Osteocyte (in vitro differentiated cells): ENCODE measurements at regions not wholly inside any gene's neighbourhood (a gene's known extent, or its start where the extent isn't known, plus 50 kb on each side); places are given as distances from the start of the nearest gene placed in this dataset.
"Not testable (repeated sequence)": the region's sequence is repeated elsewhere in the genome, so short reads cannot be mapped to it uniquely, and the experiment has no call there.

Source experiments
- DNase-seq: peaks from one replicate; pipeline ENCODE4 v3.0.0; 2021; ENCODE audit warnings: mixed read lengths; ENCODE audit not compliant: unreplicated experiment; ENCODE audit errors: extremely low spot score
- H3K27ac Mint-ChIP-seq: one replicate; pipeline ENCODE4 v1.8.0; 2021; ENCODE audit warnings: mild to moderate bottlenecking, mixed read lengths; ENCODE audit not compliant: unreplicated experiment
- H3K27me3 Mint-ChIP-seq: one replicate; pipeline ENCODE4 v1.8.0; 2021; ENCODE audit warnings: mixed read lengths; ENCODE audit not compliant: unreplicated experiment
- H3K36me3 Mint-ChIP-seq: one replicate; pipeline ENCODE4 v1.8.0; 2021; ENCODE audit warnings: mixed read lengths; ENCODE audit not compliant: unreplicated experiment
- H3K4me1 Mint-ChIP-seq: one replicate; pipeline ENCODE4 v1.8.0; 2021; ENCODE audit warnings: mixed read lengths; ENCODE audit not compliant: unreplicated experiment
- H3K4me3 Mint-ChIP-seq: one replicate; pipeline ENCODE4 v1.8.0; 2021; ENCODE audit warnings: mild to moderate bottlenecking, moderate library complexity, mixed read lengths; ENCODE audit not compliant: unreplicated experiment
- H3K9me3 Mint-ChIP-seq: one replicate; pipeline ENCODE4 v1.8.0; 2021; ENCODE audit warnings: mixed read lengths; ENCODE audit not compliant: unreplicated experiment
- CTCF ChIP-seq: fragments of 200-600 bp; sonication (generic); IDR thresholded peaks from 2 replicates; pipeline ENCODE4 v1.5.0; 2021; ENCODE audit warnings: antibody characterized with exemption, mild to moderate bottlenecking, moderate library complexity

DNA sequence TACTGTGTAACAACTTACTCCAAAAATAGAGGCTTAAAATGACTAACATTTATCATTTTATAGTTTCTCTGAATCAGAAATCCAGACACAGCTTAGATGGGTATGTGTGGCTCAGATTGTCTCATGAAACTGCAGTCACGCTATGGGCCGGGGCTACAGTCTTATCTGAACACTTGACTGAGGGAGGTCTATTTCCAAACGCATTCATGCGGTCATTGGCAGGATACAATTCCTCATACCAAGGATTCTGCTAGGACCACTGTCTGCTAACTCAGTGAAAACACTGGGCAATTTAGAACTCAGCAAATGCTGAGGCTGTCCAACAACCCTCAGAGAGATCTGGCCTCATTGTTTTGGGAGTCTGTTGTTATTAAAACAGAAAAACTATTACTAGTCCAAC, 178.6 kb downstream of the TBX15 start:
- no peak overlapping the region for H3K4me3 Mint-ChIP-seq
- H3K27me3 Mint-ChIP-seq, result no peaks in the 10 kb centered on the region
- no peaks in the 10 kb centered on the region for H3K4me1 Mint-ChIP-seq
- DNase-seq, result no peak
- no peaks in the 10 kb centered on the region for H3K36me3 Mint-ChIP-seq
- no peak overlapping the region for H3K27ac Mint-ChIP-seq
- TF ChIP-seq CTCF, result no peak
- peaks cover 6% of the 10 kb centered on the region for H3K9me3 Mint-ChIP-seq

DNA sequence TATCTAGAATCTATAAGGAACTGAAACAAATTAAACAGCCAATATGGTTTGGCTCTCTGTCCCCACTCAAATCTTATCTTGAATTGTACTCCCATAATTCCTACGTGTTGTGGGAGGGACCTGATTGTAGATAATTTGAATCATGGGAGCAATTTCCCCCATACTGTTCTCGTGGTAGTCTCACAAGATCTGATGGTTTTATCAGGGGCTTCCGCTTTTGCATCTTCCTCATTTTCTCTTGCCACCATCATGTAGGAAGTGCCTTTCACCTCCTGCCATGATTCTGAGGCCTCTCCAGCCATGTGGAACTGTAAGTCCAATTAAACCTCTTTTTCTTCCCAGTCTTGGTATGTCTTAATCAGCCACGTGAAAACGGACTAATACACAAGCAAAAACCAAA, 185.0 kb downstream of the TBX15 start:
- not testable (repeated sequence) for H3K36me3 Mint-ChIP-seq, H3K4me3 Mint-ChIP-seq, DNase-seq, H3K9me3 Mint-ChIP-seq, H3K27ac Mint-ChIP-seq, H3K4me1 Mint-ChIP-seq, H3K27me3 Mint-ChIP-seq

DNA sequence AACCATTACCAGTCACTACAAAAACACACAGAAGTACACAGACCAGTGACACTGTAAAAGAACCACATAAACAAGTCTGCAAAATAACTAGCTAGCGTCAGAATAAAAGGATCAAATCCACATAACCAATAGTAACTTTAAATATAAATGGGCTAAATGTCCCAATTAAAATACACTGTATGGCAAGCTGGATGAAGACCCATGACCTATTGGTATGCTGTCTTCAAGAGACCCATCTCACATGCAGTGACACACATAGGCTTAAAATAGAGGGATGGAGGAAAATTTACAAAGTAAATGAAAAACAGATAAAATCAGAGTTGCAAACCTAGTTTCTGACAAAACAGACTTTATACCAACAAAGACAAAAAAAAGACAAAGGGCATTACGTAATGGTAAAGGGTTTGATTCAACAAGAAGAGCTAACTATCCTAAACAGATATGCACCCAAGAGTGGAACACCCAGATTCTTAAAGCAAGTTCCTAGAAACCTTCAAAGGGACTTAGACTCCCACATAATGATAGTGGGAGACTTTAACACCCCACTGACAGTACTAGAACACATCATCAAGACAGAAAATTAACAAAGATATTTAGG, 196.9 kb downstream of the TBX15 start:
- Mint-ChIP-seq H3K36me3 (no peaks in the 10 kb centered on the region), H3K4me3 (no peak overlapping the region), H3K27me3 (no peaks in the 10 kb centered on the region), H3K4me1 (no peaks in the 10 kb centered on the region), H3K27ac (no peak overlapping the region), H3K9me3 (peaks cover 17% of the 10 kb centered on the region)
- no peak for DNase-seq
- TF ChIP-seq CTCF, result no peak

GRCh38 chr1:118788463-118788862, 199.7 kb downstream of the TBX15 start:
- H3K27me3 Mint-ChIP-seq, result no peaks in the 10 kb centered on the region
- no peak for DNase-seq

DNA sequence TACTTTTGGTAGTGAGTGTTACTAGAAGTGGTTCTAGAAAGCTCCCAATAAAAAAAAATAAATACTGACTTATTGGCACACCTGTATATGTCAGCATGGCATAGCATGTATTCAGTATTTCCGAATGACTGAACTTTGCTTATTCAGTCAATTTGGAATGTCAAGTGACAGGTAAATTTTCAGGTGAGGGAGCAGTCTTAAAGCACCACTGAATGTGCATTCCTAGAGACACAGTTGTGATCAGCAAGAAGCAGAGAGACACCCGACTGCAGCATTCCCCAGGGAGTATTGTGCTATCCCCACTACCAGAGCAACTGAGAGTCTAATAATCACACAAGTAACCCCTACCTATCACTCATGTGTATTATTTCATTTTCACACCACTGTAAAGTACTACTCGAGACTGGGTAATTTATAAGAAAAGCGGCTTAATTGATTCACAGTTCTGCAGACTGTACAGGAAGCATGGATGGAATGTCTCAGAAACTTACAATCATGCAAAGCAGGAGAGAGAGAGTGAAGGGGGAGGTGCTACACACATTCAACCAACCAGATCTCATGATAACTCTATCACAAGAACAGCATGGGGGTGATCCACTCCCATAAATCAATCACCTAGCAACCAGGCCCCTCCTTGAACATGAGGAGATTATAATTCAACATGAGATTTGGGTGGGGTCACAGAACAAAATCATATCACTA, 201.5 kb downstream of the TBX15 start:
- Mint-ChIP-seq H3K9me3 (peaks cover 20% of the 10 kb centered on the region), H3K27me3 (no peaks in the 10 kb centered on the region), H3K27ac (no peak overlapping the region), H3K4me1 (no peaks in the 10 kb centered on the region), H3K36me3 (no peaks in the 10 kb centered on the region), H3K4me3 (no peak overlapping the region)
- TF ChIP-seq CTCF, result no peak
- no peak for DNase-seq

More at GRCh38 chr1:118788463-118788862, 199.7 kb downstream of the TBX15 start:
- no peak overlapping the region for H3K4me3 Mint-ChIP-seq
- H3K36me3 Mint-ChIP-seq, result no peaks in the 10 kb centered on the region
- no peak overlapping the region for H3K27ac Mint-ChIP-seq
- H3K4me1 Mint-ChIP-seq, result no peaks in the 10 kb centered on the region
- peaks cover 23% of the 10 kb centered on the region for H3K9me3 Mint-ChIP-seq
- no peak for TF ChIP-seq CTCF
